Progenitor cell of endocrine pancreas (in vitro differentiated cells): ENCODE measurements at regions not wholly inside any gene's neighbourhood (a gene's known extent, or its start where the extent isn't known, plus 50 kb on each side); places are given as distances from the start of the nearest gene placed in this dataset.

Source experiments
- DNase-seq: peaks from one replicate; pipeline ENCODE4 v3.0.0; 2021; ENCODE audit warnings: low spot score; ENCODE audit not compliant: unreplicated experiment
- H3K27ac Mint-ChIP-seq: 2 replicates; pipeline ENCODE4 v1.8.0; 2021; ENCODE audit warnings: mild to moderate bottlenecking, moderate library complexity, mixed read lengths
- H3K27me3 Mint-ChIP-seq: 2 replicates; pipeline ENCODE4 v1.8.0; 2021; ENCODE audit warnings: mixed read lengths
- H3K36me3 Mint-ChIP-seq: 2 replicates; pipeline ENCODE4 v1.8.0; 2022; ENCODE audit warnings: mixed read lengths; ENCODE audit not compliant: insufficient read depth
- H3K4me1 Mint-ChIP-seq: 2 replicates; pipeline ENCODE4 v1.8.0; 2021; ENCODE audit warnings: low read depth, mixed read lengths
- H3K4me3 Mint-ChIP-seq: 2 replicates; pipeline ENCODE4 v1.8.0; 2021; ENCODE audit warnings: low read depth, mild to moderate bottlenecking, moderate library complexity, mixed read lengths
- H3K9me3 Mint-ChIP-seq: 2 replicates; pipeline ENCODE4 v1.8.0; 2021; ENCODE audit warnings: low read depth, mixed read lengths
- CTCF ChIP-seq: fragments of 200-600 bp; sonication (generic); IDR thresholded peaks from one replicate; pipeline ENCODE4 v1.5.0; 2021; ENCODE audit warnings: antibody characterized with exemption, mild to moderate bottlenecking; ENCODE audit not compliant: unreplicated experiment

GRCh38 chr13:33479105-33479504 lies 193.6 kb upstream of the STARD13 start:
- Mint-ChIP-seq H3K4me3 (no peak overlapping the region), H3K9me3 (peaks cover 20% of the 10 kb centered on the region), H3K36me3 (peaks cover 4% of the 10 kb centered on the region), H3K4me1 (no peaks in the 10 kb centered on the region), H3K27ac (no peak overlapping the region), H3K27me3 (no peaks in the 10 kb centered on the region)
- no peak for TF ChIP-seq CTCF
- DNase-seq, result no peak

DNA sequence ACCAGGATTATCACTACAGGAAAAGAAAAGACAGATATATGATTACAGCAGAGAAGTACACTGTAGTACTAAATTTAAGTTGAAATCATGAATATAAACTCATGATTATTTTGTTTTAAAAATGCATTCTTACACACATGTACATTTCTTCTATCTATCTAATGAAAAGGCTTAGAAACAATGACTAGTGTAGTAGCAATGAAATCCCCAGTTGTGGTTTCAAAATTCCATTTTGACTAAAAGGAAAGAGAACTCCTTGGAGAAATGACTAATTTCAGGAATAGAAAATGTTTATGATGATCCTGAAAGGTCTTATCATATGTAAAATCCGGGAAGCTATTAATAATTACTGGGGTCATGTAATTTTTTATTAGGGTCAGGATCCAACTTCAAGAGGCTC lies 195.0 kb upstream of the STARD13 start:
- no peaks in the 10 kb centered on the region for H3K27me3 Mint-ChIP-seq
- no peaks in the 10 kb centered on the region for H3K4me1 Mint-ChIP-seq
- no peak overlapping the region for H3K27ac Mint-ChIP-seq
- DNase-seq, result no peak
- no peak overlapping the region for H3K4me3 Mint-ChIP-seq
- peaks cover 23% of the 10 kb centered on the region for H3K9me3 Mint-ChIP-seq
- H3K36me3 Mint-ChIP-seq, result peaks cover 4% of the 10 kb centered on the region
- TF ChIP-seq CTCF, result no peak

- no peak for TF ChIP-seq CTCF
- DNase-seq, result no peak
- Mint-ChIP-seq H3K36me3 (no peaks in the 10 kb centered on the region), H3K4me3 (no peak overlapping the region), H3K9me3 (peaks cover 12% of the 10 kb centered on the region), H3K27ac (no peak overlapping the region), H3K27me3 (peaks cover under 1% of the 10 kb centered on the region), H3K4me1 (no peaks in the 10 kb centered on the region)
These were observed 197.9 kb upstream of the STARD13 start for GRCh38 chr13:33483471-33483870.

GRCh38 chr13:33485247-33485646 lies 199.7 kb upstream of the STARD13 start:
- no peaks in the 10 kb centered on the region for H3K4me1 Mint-ChIP-seq
- no peak overlapping the region for H3K27ac Mint-ChIP-seq
- no peak overlapping the region for H3K4me3 Mint-ChIP-seq
- TF ChIP-seq CTCF, result no peak
- peaks cover 4% of the 10 kb centered on the region for H3K27me3 Mint-ChIP-seq
- DNase-seq, result no peak
- H3K9me3 Mint-ChIP-seq, result peaks cover 12% of the 10 kb centered on the region
- H3K36me3 Mint-ChIP-seq, result no peaks in the 10 kb centered on the region

GRCh38 chr13:33487575-33488243 lies 202.2 kb upstream of the STARD13 start:
- H3K4me3 Mint-ChIP-seq, result no peak overlapping the region
- no peak for TF ChIP-seq CTCF
- peak overlapping the region; percentile 21 for H3K27ac Mint-ChIP-seq
- no peaks in the 10 kb centered on the region for H3K36me3 Mint-ChIP-seq
- peaks cover 12% of the 10 kb centered on the region for H3K9me3 Mint-ChIP-seq
- H3K4me1 Mint-ChIP-seq, result no peaks in the 10 kb centered on the region
- H3K27me3 Mint-ChIP-seq, result peaks cover 4% of the 10 kb centered on the region
- DNase-seq, result no peak
